H1 (cell line): ENCODE measurements at regions not wholly inside any gene's neighbourhood (a gene's known extent, or its start where the extent isn't known, plus 50 kb on each side); places are given as distances from the start of the nearest gene placed in this dataset.

Experiments used
- CTCF ChIA-PET: fragments of 300-600 bp; sonication (Branson Sonifier 250); formaldehyde crosslinking; loops from one replicate; lab custom pipeline; 2021; ENCODE audit not compliant: partially characterized antibody; lab: Charles Lee
- POLR2A ChIA-PET: fragments of 300-600 bp; sonication (Branson Sonifier 250); formaldehyde crosslinking; loops from one replicate; lab custom pipeline; 2021; ENCODE audit warnings: inconsistent platforms; ENCODE audit not compliant: partially characterized antibody; lab: Charles Lee
- DNase-seq, 2 experiments: peaks; one replicate each; pipeline versions ENCODE4 v3.0.0 to v3.0.0-alpha.2; 2010 to 2022; ENCODE audit warnings: low spot score in 2 of 2, low read depth in 1 of 2, mixed read lengths in 1 of 2
- FAIRE-seq: peaks from 2 replicates; lab custom pipeline; 2011; peaks lifted over from hg19 to GRCh38; lab: Jason Lieb, UNC
- H2AFZ ChIP-seq: 2 replicates; pipeline ENCODE4 v1.8.1; 2012; ENCODE audit warnings: low read length, inconsistent platforms
- H2AK5ac ChIP-seq: 2 replicates; pipeline ENCODE4 v1.6.1; 2013; ENCODE audit warnings: low read depth, low read length
- H2BK120ac ChIP-seq: replicated peaks from 2 replicates; pipeline ENCODE3; 2013; ENCODE audit warnings: low read depth, low read length, inconsistent platforms
- H2BK12ac ChIP-seq: 2 replicates; pipeline ENCODE4 v1.6.1; 2013; ENCODE audit warnings: low read depth, low read length
- H2BK15ac ChIP-seq: 2 replicates; pipeline ENCODE4 v1.6.1; 2013; ENCODE audit warnings: low read length
- H2BK20ac ChIP-seq: 2 replicates; pipeline ENCODE4 v1.6.1; 2013; ENCODE audit warnings: low read length
- H2BK5ac ChIP-seq: 2 replicates; pipeline ENCODE4 v1.6.1; 2013; ENCODE audit warnings: low read depth, low read length
- H3K14ac ChIP-seq: 2 replicates; pipeline ENCODE4 v1.6.1; 2013; ENCODE audit warnings: inconsistent platforms; ENCODE audit not compliant: insufficient read length
- H3K18ac ChIP-seq: 2 replicates; pipeline ENCODE4 v1.6.1; 2013; ENCODE audit warnings: low read length; ENCODE audit errors: extremely low read depth
- H3K23ac ChIP-seq: 2 replicates; pipeline ENCODE4 v1.6.1; 2013; ENCODE audit warnings: inconsistent platforms; ENCODE audit not compliant: insufficient read length
- H3K23me2 ChIP-seq: 2 replicates; pipeline ENCODE4 v1.6.1; 2013; ENCODE audit warnings: low read depth, low read length
- H3K27ac ChIP-seq: 2 replicates; pipeline ENCODE4 v1.6.1; 2011; ENCODE audit warnings: low read depth, low read length, inconsistent platforms
- H3K27me3 ChIP-seq, 4 experiments: replicated peaks in 1 of 4; 1 replicate in 1 of 4; 2 replicates in 3 of 4; pipeline versions ENCODE4 v1.6.1 to v1.8.1; 2011 to 2013; ENCODE audit warnings: low read length in 3 of 4, mild to moderate bottlenecking in 3 of 4, inconsistent platforms in 2 of 4, mixed read lengths in 2 of 4, moderate library complexity in 1 of 4; ENCODE audit not compliant: control insufficient read depth in 3 of 4, insufficient read depth in 3 of 4; ENCODE audit errors: extremely low read depth in 1 of 4
- H3K36me3 ChIP-seq, 4 experiments: 2 replicates each; pipeline versions ENCODE4 v1.6.1 to v1.8.1; 2011 to 2013; ENCODE audit warnings: mild to moderate bottlenecking in 4 of 4, low read length in 3 of 4, moderate library complexity in 2 of 4, control low read depth in 1 of 4, inconsistent platforms in 1 of 4; ENCODE audit not compliant: insufficient read depth in 4 of 4, control insufficient read depth in 2 of 4
- H3K4ac ChIP-seq: replicated peaks from 2 replicates; pipeline ENCODE3; 2013; ENCODE audit warnings: low read length, low read depth, mixed read lengths, inconsistent platforms; ENCODE audit not compliant: insufficient read length
- H3K4me1 ChIP-seq, 4 experiments: replicated peaks in 1 of 4; 1 replicate in 1 of 4; 2 replicates in 3 of 4; pipeline versions ENCODE4 v1.6.1 to v1.8.1; 2011 to 2013; ENCODE audit warnings: low read length in 3 of 4, inconsistent platforms in 2 of 4, mixed read lengths in 1 of 4; ENCODE audit not compliant: insufficient read depth in 4 of 4, control insufficient read depth in 3 of 4
- H3K4me2 ChIP-seq, 2 experiments: 2 replicates each; pipeline versions ENCODE4 v1.6.1 to v1.8.1; 2011 to 2013; ENCODE audit warnings: low read depth in 2 of 2, low read length in 2 of 2, control low read depth in 1 of 2, inconsistent platforms in 1 of 2, mild to moderate bottlenecking in 1 of 2; ENCODE audit not compliant: insufficient read depth in 1 of 2
- H3K4me3 ChIP-seq, 4 experiments: fragments of 200-600, 300-600 bp in 1 of 4; sonication (generic), shearing (Covaris generic), sonication (Bioruptor Twin) in 1 of 4; 2 replicates each; pipeline versions ENCODE4 v1.5.1 to v1.8.1; 2011 to 2016; ENCODE audit warnings: low read length in 4 of 4, low read depth in 3 of 4, control low read depth in 2 of 4, inconsistent platforms in 2 of 4, mild to moderate bottlenecking in 2 of 4, mixed read lengths in 1 of 4, moderate library complexity in 1 of 4; ENCODE audit not compliant: insufficient read depth in 2 of 4; ENCODE audit errors: extremely low read depth in 1 of 4
- H3K56ac ChIP-seq: replicated peaks from 2 replicates; pipeline ENCODE3; 2013; ENCODE audit warnings: low read depth, mild to moderate bottlenecking, mixed read lengths, low read length, inconsistent platforms; ENCODE audit not compliant: insufficient read length
- H3K79me1 ChIP-seq: 2 replicates; pipeline ENCODE4 v1.6.1; 2013; ENCODE audit warnings: low read depth, low read length, control low read depth
- H3K79me2 ChIP-seq, 2 experiments: 2 replicates each; pipeline versions ENCODE4 v1.6.1 to v1.8.1; 2012 to 2013; ENCODE audit warnings: low read length in 2 of 2, mild to moderate bottlenecking in 2 of 2, inconsistent platforms in 1 of 2; ENCODE audit not compliant: insufficient read depth in 2 of 2, control insufficient read depth in 1 of 2
- H3K9ac ChIP-seq, 4 experiments: replicated peaks in 1 of 4; 1 replicate in 1 of 4; 2 replicates in 3 of 4; pipeline versions ENCODE4 v1.6.1 to v1.8.1; 2011 to 2013; ENCODE audit warnings: low read depth in 3 of 4, low read length in 3 of 4, control low read depth in 2 of 4, mild to moderate bottlenecking in 2 of 4, moderate library complexity in 2 of 4, inconsistent platforms in 1 of 4; ENCODE audit errors: extremely low read depth in 1 of 4
- H3K9me3 ChIP-seq, 2 experiments: 2 replicates each; pipeline versions ENCODE4 v1.6.1 to v1.8.1; 2012 to 2013; ENCODE audit warnings: mild to moderate bottlenecking in 2 of 2, moderate library complexity in 2 of 2, control low read depth in 1 of 2, inconsistent platforms in 1 of 2, low read depth in 1 of 2, low read length in 1 of 2, mixed read lengths in 1 of 2; ENCODE audit not compliant: insufficient read depth in 2 of 2
- H4K20me1 ChIP-seq, 2 experiments: replicated peaks in 1 of 2; 2 replicates each; pipeline versions ENCODE3 to v1.8.1; 2011 to 2013; ENCODE audit warnings: inconsistent platforms in 2 of 2, low read length in 2 of 2, mild to moderate bottlenecking in 1 of 2; ENCODE audit not compliant: insufficient read depth in 2 of 2, control insufficient read depth in 1 of 2
- H4K5ac ChIP-seq: 2 replicates; pipeline ENCODE4 v1.6.1; 2013; ENCODE audit warnings: low read length, low read depth, mixed read lengths, inconsistent platforms; ENCODE audit not compliant: insufficient read length
- H4K8ac ChIP-seq: 2 replicates; pipeline ENCODE4 v1.8.0; 2013; ENCODE audit warnings: mild to moderate bottlenecking, moderate library complexity, low read length, inconsistent platforms; ENCODE audit not compliant: insufficient read depth; ENCODE audit errors: extremely low read depth
- H4K91ac ChIP-seq: replicated peaks from 2 replicates; pipeline ENCODE3; 2013; ENCODE audit warnings: low read length, mixed read lengths, inconsistent platforms; ENCODE audit not compliant: insufficient read length
- ASH2L ChIP-seq: fragments of 200-600, 300-600 bp; sonication (generic); IDR thresholded peaks from one replicate; pipeline ENCODE4 v1.7.1; 2017; ENCODE audit warnings: low read length
- BRCA1 ChIP-seq: IDR thresholded peaks from 2 replicates; pipeline ENCODE4 v1.6.1; 2012; ENCODE audit warnings: low read depth, low read length, improper control_type of control experiment
- NANOG ChIP-seq: IDR thresholded peaks from 2 replicates; pipeline ENCODE4 v1.6.1; 2011; ENCODE audit warnings: low read length, low read depth, mild to moderate bottlenecking, inconsistent platforms; ENCODE audit not compliant: insufficient read depth, poor library complexity, severe bottlenecking
- POU5F1 ChIP-seq: IDR thresholded peaks from 2 replicates; pipeline ENCODE4 v1.6.1; 2011; ENCODE audit warnings: low read depth, mild to moderate bottlenecking, low read length, moderate library complexity
- SIRT6 ChIP-seq: IDR thresholded peaks from one replicate; pipeline ENCODE4 v1.7.1; 2012; ENCODE audit warnings: low read length, inconsistent platforms
- SP2 ChIP-seq: IDR thresholded peaks from 2 replicates; pipeline ENCODE4 v1.6.1; 2012; ENCODE audit warnings: mild to moderate bottlenecking, low read length, inconsistent platforms
- WGBS, 2 experiments: shearing (Covaris generic) in 1 of 2; methylation state at CpG; one replicate each; pipeline versions ENCODE4 v1.1.6 to v1.1.7; 2013 to 2015; ENCODE audit warnings: low lambda C conversion rate in 2 of 2, mixed read lengths in 2 of 2, inconsistent platforms in 1 of 2, low coverage in 1 of 2, missing lambda C conversion rate in 1 of 2; ENCODE audit not compliant: insufficient replicate concordance in 2 of 2, insufficient coverage in 1 of 2, insufficient read length in 1 of 2; ENCODE audit errors: extremely low coverage in 1 of 2, missing lambda C conversion rate in 1 of 2; 5-methylcytosine and 5-hydroxymethylcytosine counted together

DNA sequence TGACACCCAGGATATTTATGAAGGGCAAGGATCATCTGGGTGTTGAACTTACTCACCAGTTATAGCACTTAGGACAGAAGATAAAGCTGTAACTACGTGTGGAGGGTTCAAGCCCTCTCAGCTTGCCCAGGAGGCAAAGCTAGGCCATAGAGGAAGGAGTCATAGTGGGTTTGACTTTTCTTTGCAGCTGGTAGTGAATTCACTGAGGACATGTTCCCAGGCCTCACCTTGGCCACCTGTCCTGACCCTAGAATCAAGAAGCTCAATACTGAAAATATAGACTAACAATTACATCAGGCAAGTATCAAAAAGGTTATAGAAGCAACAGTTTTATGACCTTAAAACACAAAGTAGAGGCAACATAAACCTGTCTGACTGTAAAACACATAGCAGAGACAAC lies 1207.7 kb downstream of the SLITRK1 start:
- Histone ChIP-seq H2AFZ (0 out of 2 replicates have a peak overlapping the region, but pooled peaks have one; percentile 88), H4K20me1 (no peaks in the 10 kb centered on the region), H3K4ac (no peak overlapping the region), H3K9me3 (peaks cover 3 to 17% of the 10 kb centered on the region in 2 experiments; a peak in 3 of 4 replicates), H3K27me3 (no peaks in the 10 kb centered on the region), H3K23me2 (0 out of 2 replicates have a peak, but pooled peaks cover 2% of the 10 kb centered on the region), H2AK5ac (peak overlapping the region; percentile 96; the same call in 1 of the 2 replicates), H3K56ac (no peak overlapping the region), H2BK5ac (peak overlapping the region; percentile 84; the same call in 1 of the 2 replicates), H2BK12ac (peak overlapping the region; percentile 100), H3K79me2 (no peaks in the 10 kb centered on the region), H3K14ac (no peak overlapping the region), H3K27ac (peak overlapping the region; percentile 50; the same call in 1 of the 2 replicates), H2BK15ac (peak overlapping the region; percentile 100; the same call in 1 of the 2 replicates), H4K91ac (peak overlapping the region; percentile 26), H3K4me2 (peak overlapping the region; percentile 6 to 36; a peak in 2 of 4 replicates), H4K5ac (no peak overlapping the region), H2BK20ac (peak overlapping the region; percentile 100), H3K4me1 (peaks cover 3 to 6% (median 4%) of the 10 kb centered on the region in 4 experiments; a peak in 6 of 7 replicates), H3K36me3 (peaks cover 0 to 7% (median 0%) of the 10 kb centered on the region in 4 experiments; a peak in 2 of 8 replicates), H3K79me1 (no peaks in the 10 kb centered on the region), H3K9ac (no peak overlapping the region), H3K18ac (peak overlapping the region; percentile 85), H4K8ac (no peak overlapping the region), H3K4me3 (no peak overlapping the region; a peak in 1 of 8 replicates), H2BK120ac (peak overlapping the region; percentile 3), H3K23ac (no peak overlapping the region)
- TF ChIP-seq POU5F1, result no peak
- TF ChIP-seq SIRT6, result no peak
- no peak for TF ChIP-seq ASH2L
- TF ChIP-seq SP2, result no peak
- TF ChIP-seq NANOG, result no peak
- TF ChIP-seq BRCA1, result no peak
- DNase-seq (no peak), FAIRE-seq (no peak)
- CTCF ChIA-PET, result no interaction called here
- 56% methylated on average over 1 of the region's 1 CpG; no CpG with 5 or more reads in 1 of the 2 experiments for WGBS, 2 experiments
- POLR2A ChIA-PET, result no interaction called here
